ENCODE measurements at regions not wholly inside any gene's neighbourhood (a gene's known extent, or its start where the extent isn't known, plus 50 kb on each side); places are given as distances from the start of the nearest gene placed in this dataset.

DNA sequence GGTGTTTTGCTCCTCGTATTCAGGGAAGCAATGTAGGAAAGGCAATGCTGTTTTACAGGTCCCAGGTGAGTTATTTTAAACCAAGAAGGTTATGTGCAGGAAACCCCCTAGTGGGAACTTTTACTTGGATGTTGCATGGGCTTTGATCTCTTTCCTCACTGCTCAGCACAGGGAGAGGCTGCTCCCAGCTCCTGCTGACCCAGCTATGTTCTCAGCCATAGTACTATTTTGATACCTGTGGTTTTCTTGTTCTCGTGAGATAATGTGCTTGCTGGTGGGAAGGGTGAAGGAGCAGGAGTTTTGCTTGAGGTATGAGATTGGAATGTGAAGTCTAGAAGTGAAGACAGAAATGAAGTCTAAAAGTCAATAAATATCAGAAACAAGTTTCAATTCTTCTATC is 265.6 kb upstream of the FBXL7 start:
- Histone ChIP-seq H3K4ac (ENCODE audit: low read depth, low read length) (no peak overlapping the region), H3K4me1 (ENCODE audit: control insufficient read depth, low read depth, low read length) (no peaks in the 10 kb centered on the region), H4K5ac (ENCODE audit: low read length) (no peak overlapping the region), H3K9ac (ENCODE audit: low read length) (no peak overlapping the region), H4K8ac (ENCODE audit: low read depth, low read length) (no peak overlapping the region), H3K4me2 (ENCODE audit: low read length) (no peak overlapping the region), H3K4me3 (ENCODE audit: low read length) (no peak overlapping the region), H3K36me3 (ENCODE audit: control insufficient read depth, insufficient read depth, low read length) (no peaks in the 10 kb centered on the region), H3K23ac (ENCODE audit: low read length) (no peak overlapping the region), H3K18ac (ENCODE audit: low read length) (no peak overlapping the region), H3K79me1 (ENCODE audit: low read length) (no peaks in the 10 kb centered on the region), H2BK120ac (ENCODE audit: low read depth, low read length) (no peak overlapping the region), H2BK15ac (replicated peaks; ENCODE audit: low read depth) (no peak overlapping the region), H3K27me3 (ENCODE audit: insufficient read depth, low read length, poor library complexity) (no peaks in the 10 kb centered on the region), H3K79me2 (ENCODE audit: control insufficient read depth, insufficient read depth, low read length) (no peaks in the 10 kb centered on the region), H2AK5ac (ENCODE audit: low read length) (no peak overlapping the region), H3K27ac (ENCODE audit: low read depth, low read length) (no peak overlapping the region), H2BK5ac (ENCODE audit: low read length) (no peak overlapping the region), H3K56ac (ENCODE audit: low read length) (no peak overlapping the region)
- peak; percentile 56 for DNase-seq
- WGBS (ENCODE audit: extremely low coverage, insufficient coverage, low lambda C conversion rate), result no CpG with 5 or more reads among the region's 2 CpGs

DNA sequence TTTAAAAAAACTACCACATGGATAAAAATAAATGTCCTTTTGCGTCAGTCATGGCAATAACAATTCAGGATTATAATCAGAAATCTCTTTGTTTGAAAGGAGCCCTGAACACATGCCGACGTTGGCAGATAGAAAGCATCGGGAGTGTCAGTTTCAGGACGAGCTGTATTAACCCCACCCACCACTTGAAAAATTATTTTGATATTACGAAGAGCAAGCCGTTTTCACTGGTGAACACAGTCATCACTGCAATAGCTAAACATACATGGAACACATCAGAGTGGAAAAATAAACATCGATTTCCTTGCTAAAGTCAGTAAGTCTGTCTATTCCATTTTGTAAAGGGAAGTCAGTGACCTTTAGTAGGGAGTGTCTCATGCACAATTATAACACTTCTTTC is 266.4 kb upstream of the FBXL7 start:
- Histone ChIP-seq H4K8ac (ENCODE audit: low read depth, low read length) (no peak overlapping the region), H3K4me2 (ENCODE audit: low read length) (no peak overlapping the region), H3K4ac (ENCODE audit: low read depth, low read length) (no peak overlapping the region), H3K27me3 (ENCODE audit: insufficient read depth, low read length, poor library complexity) (no peaks in the 10 kb centered on the region), H3K18ac (ENCODE audit: low read length) (no peak overlapping the region), H3K27ac (ENCODE audit: low read depth, low read length) (no peak overlapping the region), H2AK5ac (ENCODE audit: low read length) (no peak overlapping the region), H2BK15ac (replicated peaks; ENCODE audit: low read depth) (no peak overlapping the region), H4K5ac (ENCODE audit: low read length) (no peak overlapping the region), H3K36me3 (ENCODE audit: control insufficient read depth, insufficient read depth, low read length) (no peaks in the 10 kb centered on the region), H3K23ac (ENCODE audit: low read length) (no peak overlapping the region), H3K4me1 (ENCODE audit: control insufficient read depth, low read depth, low read length) (no peaks in the 10 kb centered on the region), H3K4me3 (ENCODE audit: low read length) (no peak overlapping the region), H2BK120ac (ENCODE audit: low read depth, low read length) (no peak overlapping the region), H3K56ac (ENCODE audit: low read length) (no peak overlapping the region), H3K79me2 (ENCODE audit: control insufficient read depth, insufficient read depth, low read length) (no peaks in the 10 kb centered on the region), H3K79me1 (ENCODE audit: low read length) (no peaks in the 10 kb centered on the region), H3K9ac (ENCODE audit: low read length) (no peak overlapping the region), H2BK5ac (ENCODE audit: low read length) (no peak overlapping the region)
- DNase-seq, result no peak
- WGBS (ENCODE audit: extremely low coverage, insufficient coverage, low lambda C conversion rate), result no CpG with 5 or more reads among the region's 8 CpGs

DNA sequence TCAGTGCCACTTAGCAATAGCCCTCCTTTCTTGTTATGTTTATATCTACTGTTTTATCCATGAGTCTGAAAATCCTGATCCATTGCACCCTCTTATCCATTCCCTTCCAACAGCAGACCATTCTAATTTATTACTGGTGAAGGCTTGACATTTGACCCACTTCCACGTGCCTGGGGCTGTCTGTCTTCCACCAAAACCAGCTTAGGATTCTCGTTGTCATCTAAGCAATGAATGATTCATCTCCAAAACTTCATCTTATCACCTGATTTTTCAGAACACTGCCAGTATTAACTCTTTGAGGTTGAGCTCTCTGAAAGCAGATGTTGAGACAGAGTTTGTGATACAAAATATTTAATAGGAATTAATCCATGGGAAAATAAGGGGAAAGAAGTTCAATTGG is 277.8 kb upstream of the FBXL7 start:
- no peaks in the 10 kb centered on the region for H3K36me3 ChIP-seq (ENCODE audit: control insufficient read depth, insufficient read depth, low read length)
- H3K79me1 ChIP-seq (ENCODE audit: low read length), result no peaks in the 10 kb centered on the region
- no peak overlapping the region for H3K18ac ChIP-seq (ENCODE audit: low read length)
- no peak overlapping the region for H3K56ac ChIP-seq (ENCODE audit: low read length)
- no peak overlapping the region for H3K4me3 ChIP-seq (ENCODE audit: low read length)
- no peak overlapping the region for H2BK5ac ChIP-seq (ENCODE audit: low read length)
- no peaks in the 10 kb centered on the region for H3K79me2 ChIP-seq (ENCODE audit: control insufficient read depth, insufficient read depth, low read length)
- no peak overlapping the region for H3K9ac ChIP-seq (ENCODE audit: low read length)
- no peak overlapping the region for H3K23ac ChIP-seq (ENCODE audit: low read length)
- WGBS (ENCODE audit: extremely low coverage, insufficient coverage, low lambda C conversion rate), result no CpG with 5 or more reads among the region's 2 CpGs
- H3K4ac ChIP-seq (ENCODE audit: low read depth, low read length), result no peak overlapping the region
- H3K27ac ChIP-seq (ENCODE audit: low read depth, low read length), result no peak overlapping the region
- H2BK120ac ChIP-seq (ENCODE audit: low read depth, low read length), result no peak overlapping the region
- no peaks in the 10 kb centered on the region for H3K4me1 ChIP-seq (ENCODE audit: control insufficient read depth, low read depth, low read length)
- no peak for DNase-seq
- H3K27me3 ChIP-seq (ENCODE audit: insufficient read depth, low read length, poor library complexity), result no peaks in the 10 kb centered on the region
- no peak overlapping the region for H2BK15ac ChIP-seq (replicated peaks; ENCODE audit: low read depth)
- no peak overlapping the region for H4K5ac ChIP-seq (ENCODE audit: low read length)
- H2AK5ac ChIP-seq (ENCODE audit: low read length), result no peak overlapping the region
- no peak overlapping the region for H3K4me2 ChIP-seq (ENCODE audit: low read length)
- no peak overlapping the region for H4K8ac ChIP-seq (ENCODE audit: low read depth, low read length)

DNA sequence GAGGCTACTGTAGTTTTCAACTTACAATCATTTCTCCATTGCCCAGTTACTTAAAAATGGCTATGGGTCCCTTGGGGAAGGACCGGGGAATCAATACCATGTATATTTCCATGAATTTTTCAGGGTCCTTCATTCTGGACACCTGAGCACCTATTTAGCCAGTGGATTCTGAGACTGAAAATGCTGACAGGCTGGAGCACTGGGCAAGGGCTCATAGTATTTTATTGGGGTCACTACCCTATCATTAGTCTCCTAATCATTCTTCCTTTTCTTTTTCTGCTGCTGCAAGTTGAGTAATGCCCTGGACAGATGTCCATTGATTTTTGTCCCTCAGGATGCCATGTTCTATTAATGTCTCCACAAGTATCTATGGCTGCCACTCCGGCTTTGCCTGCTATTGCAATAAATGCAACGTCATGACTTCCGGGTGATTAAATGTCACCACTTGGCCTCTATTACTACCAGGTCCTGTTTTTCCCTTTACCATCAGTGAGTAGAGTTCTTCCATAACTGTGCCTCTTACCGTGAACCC is 279.3 kb upstream of the FBXL7 start:
- Histone ChIP-seq H3K36me3 (ENCODE audit: control insufficient read depth, insufficient read depth, low read length) (no peaks in the 10 kb centered on the region), H3K4me2 (ENCODE audit: low read length) (no peak overlapping the region), H3K23ac (ENCODE audit: low read length) (no peak overlapping the region), H3K18ac (ENCODE audit: low read length) (no peak overlapping the region), H3K56ac (ENCODE audit: low read length) (no peak overlapping the region), H2BK5ac (ENCODE audit: low read length) (no peak overlapping the region), H3K4me3 (ENCODE audit: low read length) (no peak overlapping the region), H2AK5ac (ENCODE audit: low read length) (no peak overlapping the region), H4K5ac (ENCODE audit: low read length) (no peak overlapping the region), H4K8ac (ENCODE audit: low read depth, low read length) (no peak overlapping the region), H3K9ac (ENCODE audit: low read length) (no peak overlapping the region), H2BK15ac (replicated peaks; ENCODE audit: low read depth) (no peak overlapping the region), H2BK120ac (ENCODE audit: low read depth, low read length) (no peak overlapping the region), H3K79me2 (ENCODE audit: control insufficient read depth, insufficient read depth, low read length) (no peaks in the 10 kb centered on the region), H3K4me1 (ENCODE audit: control insufficient read depth, low read depth, low read length) (no peaks in the 10 kb centered on the region), H3K4ac (ENCODE audit: low read depth, low read length) (no peak overlapping the region), H3K27ac (ENCODE audit: low read depth, low read length) (no peak overlapping the region), H3K27me3 (ENCODE audit: insufficient read depth, low read length, poor library complexity) (no peaks in the 10 kb centered on the region), H3K79me1 (ENCODE audit: low read length) (no peaks in the 10 kb centered on the region)
- no peak for DNase-seq
- no CpG with 5 or more reads among the region's 5 CpGs for WGBS (ENCODE audit: extremely low coverage, insufficient coverage, low lambda C conversion rate)

DNA sequence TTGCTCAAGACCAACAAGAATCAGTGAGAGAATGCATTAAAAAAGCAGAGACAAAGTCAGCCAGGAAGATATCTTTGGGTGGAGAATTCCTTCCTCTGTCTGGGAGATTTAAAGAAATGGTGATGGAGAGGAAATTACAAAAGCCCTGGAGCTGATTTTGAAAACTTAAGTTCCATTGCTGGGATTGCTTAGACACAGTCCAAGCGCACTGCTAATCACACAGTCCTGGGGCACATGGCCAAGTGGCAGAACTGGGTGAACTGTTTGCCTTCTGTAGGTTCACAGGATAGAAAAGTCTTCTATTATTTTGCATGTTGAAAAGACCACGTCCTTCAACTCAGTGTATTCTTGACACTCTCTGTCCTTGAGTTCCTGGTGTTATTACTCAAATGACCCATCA is 284.9 kb upstream of the FBXL7 start:
- Histone ChIP-seq H3K23ac (ENCODE audit: low read length) (no peak overlapping the region), H3K4me1 (ENCODE audit: control insufficient read depth, low read depth, low read length) (no peaks in the 10 kb centered on the region), H3K56ac (ENCODE audit: low read length) (no peak overlapping the region), H3K4me2 (ENCODE audit: low read length) (no peak overlapping the region), H2BK5ac (ENCODE audit: low read length) (no peak overlapping the region), H3K18ac (ENCODE audit: low read length) (no peak overlapping the region), H2AK5ac (ENCODE audit: low read length) (no peak overlapping the region), H3K4me3 (ENCODE audit: low read length) (no peak overlapping the region), H4K5ac (ENCODE audit: low read length) (no peak overlapping the region), H3K4ac (ENCODE audit: low read depth, low read length) (no peak overlapping the region), H3K79me1 (ENCODE audit: low read length) (no peaks in the 10 kb centered on the region), H2BK120ac (ENCODE audit: low read depth, low read length) (no peak overlapping the region), H3K79me2 (ENCODE audit: control insufficient read depth, insufficient read depth, low read length) (no peaks in the 10 kb centered on the region), H4K8ac (ENCODE audit: low read depth, low read length) (no peak overlapping the region), H3K27me3 (ENCODE audit: insufficient read depth, low read length, poor library complexity) (no peaks in the 10 kb centered on the region), H3K27ac (ENCODE audit: low read depth, low read length) (no peak overlapping the region), H2BK15ac (replicated peaks; ENCODE audit: low read depth) (no peak overlapping the region), H3K36me3 (ENCODE audit: control insufficient read depth, insufficient read depth, low read length) (no peaks in the 10 kb centered on the region), H3K9ac (ENCODE audit: low read length) (no peak overlapping the region)
- no CpG with 5 or more reads among the region's 2 CpGs for WGBS (ENCODE audit: extremely low coverage, insufficient coverage, low lambda C conversion rate)
- DNase-seq, result no peak

DNA sequence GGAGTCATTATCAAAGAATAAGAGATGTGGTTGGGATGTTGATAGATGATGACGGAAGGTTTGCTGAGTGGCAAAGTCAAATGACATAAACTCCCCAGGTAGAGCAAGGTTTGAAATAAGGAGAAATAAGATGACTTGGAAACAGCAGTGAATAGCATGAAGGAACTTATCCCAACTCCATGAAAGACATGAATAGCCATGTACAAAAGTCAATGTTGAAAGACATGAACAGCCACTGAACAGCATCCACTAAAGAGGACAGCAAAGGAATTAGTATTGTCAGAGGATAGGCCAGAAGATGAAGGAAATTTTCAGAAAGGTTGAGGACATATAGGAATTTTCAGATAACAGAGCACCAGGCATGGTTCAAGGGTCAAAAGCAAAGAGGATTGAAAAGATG is 286.0 kb upstream of the FBXL7 start:
- no peak overlapping the region for H2BK15ac ChIP-seq (replicated peaks; ENCODE audit: low read depth)

More for the DNA sequence above, 286.0 kb upstream of the FBXL7 start:
- H2BK120ac ChIP-seq (ENCODE audit: low read depth, low read length), result no peak overlapping the region
- H4K8ac ChIP-seq (ENCODE audit: low read depth, low read length), result no peak overlapping the region
- H3K79me1 ChIP-seq (ENCODE audit: low read length), result no peaks in the 10 kb centered on the region
- no peak overlapping the region for H3K9ac ChIP-seq (ENCODE audit: low read length)
- H2BK5ac ChIP-seq (ENCODE audit: low read length), result no peak overlapping the region
- H3K4me2 ChIP-seq (ENCODE audit: low read length), result no peak overlapping the region
- no peaks in the 10 kb centered on the region for H3K79me2 ChIP-seq (ENCODE audit: control insufficient read depth, insufficient read depth, low read length)
- no peak overlapping the region for H3K18ac ChIP-seq (ENCODE audit: low read length)
- no peak overlapping the region for H3K27ac ChIP-seq (ENCODE audit: low read depth, low read length)
- no peak overlapping the region for H3K23ac ChIP-seq (ENCODE audit: low read length)
- no peak for DNase-seq
- H3K27me3 ChIP-seq (ENCODE audit: insufficient read depth, low read length, poor library complexity), result no peaks in the 10 kb centered on the region
- H4K5ac ChIP-seq (ENCODE audit: low read length), result no peak overlapping the region
- no peaks in the 10 kb centered on the region for H3K36me3 ChIP-seq (ENCODE audit: control insufficient read depth, insufficient read depth, low read length)
- H3K56ac ChIP-seq (ENCODE audit: low read length), result no peak overlapping the region
- no peaks in the 10 kb centered on the region for H3K4me1 ChIP-seq (ENCODE audit: control insufficient read depth, low read depth, low read length)
- no peak overlapping the region for H3K4ac ChIP-seq (ENCODE audit: low read depth, low read length)
- WGBS (ENCODE audit: extremely low coverage, insufficient coverage, low lambda C conversion rate), result 100% methylated on average over 1 of the region's 1 CpG
- no peak overlapping the region for H3K4me3 ChIP-seq (ENCODE audit: low read length)
- no peak overlapping the region for H2AK5ac ChIP-seq (ENCODE audit: low read length)
